WERI-Rb-1 (cell line): ENCODE measurements at regions not wholly inside any gene's neighbourhood (a gene's known extent, or its start where the extent isn't known, plus 50 kb on each side); places are given as distances from the start of the nearest gene placed in this dataset.

Source experiments
- DNase-seq: peaks from one replicate; pipeline ENCODE4 v3.0.0-alpha.2; 2020
- H3K27ac ChIP-seq: fragments of 250-450 bp; sonication (Bioruptor Pico); 2 replicates; pipeline ENCODE4 v1.5.1; 2020; ENCODE audit warnings: mild to moderate bottlenecking, moderate library complexity
- H3K27me3 ChIP-seq: fragments of 250-450 bp; sonication (Bioruptor Pico); 2 replicates; pipeline ENCODE4 v1.5.1; 2021; ENCODE audit warnings: mild to moderate bottlenecking, low read depth, moderate library complexity; ENCODE audit not compliant: insufficient read depth, severe bottlenecking
- H3K36me3 ChIP-seq: fragments of 250-450 bp; sonication (Bioruptor Pico); 2 replicates; pipeline ENCODE4 v1.5.1; 2020; ENCODE audit warnings: mild to moderate bottlenecking, moderate library complexity
- H3K4me3 ChIP-seq: 2 replicates; pipeline ENCODE4 v1.5.1; 2011; ENCODE audit warnings: low read depth, mild to moderate bottlenecking, control low read depth, low read length
- H3K9me3 ChIP-seq: fragments of 250-450 bp; sonication (Bioruptor Pico); 2 replicates; pipeline ENCODE4 v1.5.1; 2021; ENCODE audit warnings: mild to moderate bottlenecking, moderate library complexity; ENCODE audit not compliant: severe bottlenecking
- TF ChIP-seq, protein P1 (sequence below): IDR thresholded peaks from 2 replicates; pipeline ENCODE4 v1.5.1; 2011; ENCODE audit warnings: low read depth, mild to moderate bottlenecking, control low read depth, inconsistent platforms, low read length

DNA sequence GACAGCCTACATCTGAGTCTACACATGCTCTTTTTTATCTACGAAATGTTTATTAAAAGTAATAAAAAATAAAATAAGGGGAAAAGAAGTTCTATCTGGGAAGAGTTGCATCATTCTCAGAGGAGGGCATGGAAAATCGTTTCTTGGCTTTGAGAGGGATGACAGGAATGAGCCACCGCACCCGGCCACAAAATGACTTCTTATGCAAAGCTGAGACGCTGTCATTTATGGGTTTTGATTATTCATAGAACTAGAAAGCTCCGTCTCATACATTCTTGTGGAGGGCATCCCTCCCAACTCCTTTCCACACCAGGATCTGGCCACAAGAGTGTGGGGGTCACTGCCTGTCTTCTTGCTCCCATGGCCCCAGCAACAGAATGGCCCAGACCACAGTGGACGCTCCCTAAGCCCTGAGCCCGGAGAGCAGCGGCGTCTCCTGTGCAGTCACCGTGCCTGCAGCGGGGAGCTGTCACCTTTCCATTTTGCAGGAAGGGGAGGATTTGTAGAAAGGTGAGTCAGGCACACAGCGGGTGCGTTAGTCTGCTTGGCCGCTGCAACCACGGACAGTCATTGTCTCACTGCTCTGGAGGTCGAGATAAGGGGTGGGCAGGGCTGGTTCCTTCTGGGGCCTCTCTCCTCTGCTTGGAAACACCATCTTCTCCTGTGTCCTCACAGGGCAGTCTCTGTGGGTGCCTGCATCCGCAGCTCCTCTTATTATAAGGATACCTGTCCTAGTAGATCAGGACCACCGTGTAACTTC, 1388.7 kb downstream of the BRD1 start:
- Histone ChIP-seq H3K27me3 (no peaks in the 10 kb centered on the region), H3K9me3 (no peaks in the 10 kb centered on the region), H3K4me3 (no peak overlapping the region), H3K36me3 (no peaks in the 10 kb centered on the region), H3K27ac (no peak overlapping the region)
- DNase-seq = no peak
- TF ChIP-seq, protein P1, sequence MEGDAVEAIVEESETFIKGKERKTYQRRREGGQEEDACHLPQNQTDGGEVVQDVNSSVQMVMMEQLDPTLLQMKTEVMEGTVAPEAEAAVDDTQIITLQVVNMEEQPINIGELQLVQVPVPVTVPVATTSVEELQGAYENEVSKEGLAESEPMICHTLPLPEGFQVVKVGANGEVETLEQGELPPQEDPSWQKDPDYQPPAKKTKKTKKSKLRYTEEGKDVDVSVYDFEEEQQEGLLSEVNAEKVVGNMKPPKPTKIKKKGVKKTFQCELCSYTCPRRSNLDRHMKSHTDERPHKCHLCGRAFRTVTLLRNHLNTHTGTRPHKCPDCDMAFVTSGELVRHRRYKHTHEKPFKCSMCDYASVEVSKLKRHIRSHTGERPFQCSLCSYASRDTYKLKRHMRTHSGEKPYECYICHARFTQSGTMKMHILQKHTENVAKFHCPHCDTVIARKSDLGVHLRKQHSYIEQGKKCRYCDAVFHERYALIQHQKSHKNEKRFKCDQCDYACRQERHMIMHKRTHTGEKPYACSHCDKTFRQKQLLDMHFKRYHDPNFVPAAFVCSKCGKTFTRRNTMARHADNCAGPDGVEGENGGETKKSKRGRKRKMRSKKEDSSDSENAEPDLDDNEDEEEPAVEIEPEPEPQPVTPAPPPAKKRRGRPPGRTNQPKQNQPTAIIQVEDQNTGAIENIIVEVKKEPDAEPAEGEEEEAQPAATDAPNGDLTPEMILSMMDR = no peak

DNA sequence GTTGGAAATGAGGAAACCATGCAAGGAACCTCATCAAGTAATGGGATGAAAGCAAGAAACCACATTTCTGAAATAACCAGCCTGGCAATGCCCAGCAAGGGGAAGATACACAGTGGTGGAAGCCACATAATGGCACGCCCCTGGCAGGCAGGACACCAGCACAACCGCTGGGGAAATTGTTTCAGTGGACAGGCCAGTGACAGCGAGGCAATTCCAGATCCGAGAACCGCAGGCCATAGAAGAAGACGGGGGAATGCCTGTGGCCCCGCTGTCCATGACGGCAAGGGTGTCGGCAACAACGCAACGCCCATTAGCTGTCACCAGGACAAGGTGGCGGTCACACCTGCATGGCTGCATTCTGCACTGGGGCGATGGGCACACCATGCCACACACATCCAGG, 1389.6 kb downstream of the BRD1 start:
- Histone ChIP-seq H3K9me3 (no peaks in the 10 kb centered on the region), H3K36me3 (no peaks in the 10 kb centered on the region), H3K27me3 (no peaks in the 10 kb centered on the region), H3K27ac (no peak overlapping the region), H3K4me3 (no peak overlapping the region)
- TF ChIP-seq, protein P1 = no peak
- no peak for DNase-seq

DNA sequence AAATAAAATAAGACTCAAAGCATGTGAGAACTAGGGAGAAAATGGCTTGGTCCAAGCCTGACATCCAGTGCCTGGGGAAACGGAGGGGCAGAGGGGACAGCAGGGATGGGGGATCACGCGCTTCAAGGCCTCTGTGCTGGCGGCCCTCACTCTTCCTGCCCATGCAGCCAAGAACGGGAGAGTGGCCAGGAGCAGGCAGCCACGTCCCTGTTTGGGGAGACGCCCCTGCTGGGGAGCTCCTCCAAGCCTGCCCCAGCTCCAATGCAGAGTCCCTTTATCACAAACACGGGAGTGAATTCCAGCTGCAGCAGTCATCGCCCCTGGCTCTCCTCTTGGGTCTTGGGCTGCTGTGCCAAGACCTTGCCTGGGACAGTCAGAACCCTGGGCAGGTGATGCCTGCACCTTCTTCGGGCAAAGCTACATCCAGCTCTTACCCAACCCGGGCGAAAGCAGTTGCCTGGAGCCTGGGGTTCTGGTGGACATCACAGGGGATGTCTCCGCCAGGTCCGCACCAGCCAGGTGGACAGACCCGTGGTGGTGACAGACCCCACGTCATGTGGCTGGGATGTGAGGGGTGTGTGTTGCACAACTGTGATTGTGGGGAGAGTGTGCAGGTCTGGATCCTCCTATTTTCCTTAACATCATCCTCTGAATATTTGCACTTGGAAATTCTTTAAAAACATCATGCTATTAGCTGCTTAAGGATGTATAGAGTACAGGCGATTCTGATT, 1391.3 kb downstream of the BRD1 start:
- no peak overlapping the region for H3K4me3 ChIP-seq
- no peak overlapping the region for H3K27ac ChIP-seq
- no peaks in the 10 kb centered on the region for H3K9me3 ChIP-seq
- H3K27me3 ChIP-seq = no peaks in the 10 kb centered on the region
- TF ChIP-seq, protein P1 = no peak
- H3K36me3 ChIP-seq = no peaks in the 10 kb centered on the region
- DNase-seq = no peak

GRCh38 chr22:48434868-48435250, 1392.8 kb downstream of the BRD1 start:
- Histone ChIP-seq H3K9me3 (no peaks in the 10 kb centered on the region), H3K36me3 (no peaks in the 10 kb centered on the region), H3K27me3 (no peaks in the 10 kb centered on the region), H3K4me3 (no peak overlapping the region), H3K27ac (no peak overlapping the region)
- TF ChIP-seq, protein P1 = no peak
- DNase-seq = no peak

DNA sequence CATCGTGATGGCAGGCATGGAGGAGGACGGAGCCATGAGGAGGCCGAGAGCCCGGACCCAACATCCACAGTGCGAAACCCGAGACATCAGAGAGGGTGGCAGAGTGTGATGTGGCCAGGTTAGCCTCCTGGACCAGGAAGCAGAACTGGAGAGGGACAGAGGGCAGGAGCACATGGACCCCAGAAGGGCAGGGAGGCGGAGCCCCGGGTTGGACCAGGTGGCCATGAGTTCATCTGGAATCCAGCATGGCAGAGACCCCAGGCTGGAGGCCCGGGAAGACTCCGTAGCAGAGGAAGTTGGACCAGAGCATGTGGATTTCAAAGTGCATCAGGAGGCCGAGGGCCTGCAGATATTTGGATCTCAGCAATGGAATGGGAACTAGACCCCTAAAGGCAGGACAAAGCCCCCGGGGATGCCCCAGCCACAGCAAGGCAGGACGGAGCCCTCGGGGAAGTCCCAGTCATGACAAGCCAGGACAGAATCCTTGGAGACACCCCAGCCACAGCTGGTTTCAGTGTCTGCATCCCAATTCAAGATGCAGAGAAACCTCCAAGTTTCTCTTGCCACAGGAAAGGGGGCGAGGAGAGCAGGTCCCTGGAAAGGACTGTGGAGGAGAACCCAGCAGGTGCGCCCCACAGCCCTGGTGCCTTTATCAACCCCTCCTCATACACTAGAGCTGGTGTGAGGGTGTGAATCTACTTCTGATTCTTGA, 1393.4 kb downstream of the BRD1 start:
- Histone ChIP-seq H3K27ac (no peak overlapping the region), H3K27me3 (no peaks in the 10 kb centered on the region), H3K9me3 (no peaks in the 10 kb centered on the region), H3K36me3 (no peaks in the 10 kb centered on the region), H3K4me3 (no peak overlapping the region)
- no peak for DNase-seq
- TF ChIP-seq, protein P1 = no peak
